Neural cell (in vitro differentiated cells): ENCODE measurements at regions not wholly inside any gene's neighbourhood (a gene's known extent, or its start where the extent isn't known, plus 50 kb on each side); places are given as distances from the start of the nearest gene placed in this dataset.

ENCODE experiments used
- H2AFZ ChIP-seq: fragments of 200-600, 300-800 bp; sonication (generic), shearing (Covaris generic); 2 replicates; pipeline ENCODE4 v1.6.0; 2014; ENCODE audit warnings: low read depth, mild to moderate bottlenecking, antibody characterized with exemption, low read length, moderate library complexity
- H3F3A ChIP-seq: fragments of 200-600 bp; shearing (Covaris generic); 2 replicates; pipeline ENCODE4 v1.6.1; 2016; ENCODE audit warnings: mild to moderate bottlenecking, moderate library complexity, mixed read lengths, antibody characterized with exemption, low read length; ENCODE audit not compliant: insufficient read depth, poor library complexity, severe bottlenecking
- H3K27ac ChIP-seq: fragments of 200-600, 300-800 bp; sonication (generic), shearing (Covaris generic); 2 replicates; pipeline ENCODE4 v1.5.1; 2014; ENCODE audit warnings: mild to moderate bottlenecking, low read length, moderate library complexity
- H3K27me3 ChIP-seq: fragments of 300-800, 200-600 bp; sonication (generic), shearing (Covaris generic); 2 replicates; pipeline ENCODE4 v1.6.0; 2014; ENCODE audit warnings: mild to moderate bottlenecking, low read depth, low read length, moderate library complexity; ENCODE audit not compliant: insufficient read depth
- H3K36me3 ChIP-seq: fragments of 300-800, 200-600 bp; sonication (generic), shearing (Covaris generic); 2 replicates; pipeline ENCODE4 v1.5.1; 2014; ENCODE audit warnings: mild to moderate bottlenecking, antibody characterized with exemption, low read length, moderate library complexity; ENCODE audit not compliant: insufficient read depth
- H3K4me2 ChIP-seq: fragments of 300-800, 200-600 bp; sonication (generic), shearing (Covaris generic); 2 replicates; pipeline ENCODE4 v1.6.0; 2014; ENCODE audit warnings: mild to moderate bottlenecking, low read length
- H3K4me3 ChIP-seq: fragments of 300-800, 200-600 bp; sonication (generic), shearing (Covaris generic); 2 replicates; pipeline ENCODE4 v1.5.1; 2014; ENCODE audit warnings: mild to moderate bottlenecking, low read length, moderate library complexity
- H3K79me2 ChIP-seq: fragments of 200-600 bp; shearing (Covaris generic); replicated peaks from 2 replicates; pipeline ENCODE4 v1.6.0; 2014; ENCODE audit warnings: mild to moderate bottlenecking, low read length, moderate library complexity; ENCODE audit not compliant: insufficient read depth
- H3K9ac ChIP-seq: fragments of 300-800, 200-600 bp; sonication (generic), shearing (Covaris generic); 2 replicates; pipeline ENCODE4 v1.6.1; 2016; ENCODE audit warnings: mild to moderate bottlenecking, low read length, mixed read lengths
- H3K9me2 ChIP-seq: fragments of 200-600 bp; shearing (Covaris generic); 2 replicates; pipeline ENCODE4 v1.6.1; 2016; ENCODE audit warnings: mild to moderate bottlenecking, low read length, mixed read lengths; ENCODE audit not compliant: insufficient read depth
- H3K9me3 ChIP-seq: fragments of 200-600, 300-800 bp; sonication (generic), shearing (Covaris generic); 2 replicates; pipeline ENCODE4 v1.6.1; 2016; ENCODE audit warnings: mild to moderate bottlenecking, mixed run types, low read length, moderate library complexity, mixed read lengths
- H4K20me1 ChIP-seq: fragments of 200-600 bp; shearing (Covaris generic); 2 replicates; pipeline ENCODE4 v1.6.1; 2016; ENCODE audit warnings: mild to moderate bottlenecking, mixed run types; ENCODE audit not compliant: insufficient read depth
- CTCF ChIP-seq: fragments of 450-650 bp; IDR thresholded peaks from 2 replicates; pipeline ENCODE4 v1.5.1; 2014; ENCODE audit warnings: antibody characterized with exemption, mild to moderate bottlenecking, moderate library complexity; ENCODE audit not compliant: poor library complexity, severe bottlenecking
- EP300 ChIP-seq: fragments of 450-650 bp; conservative IDR thresholded peaks from 2 replicates; pipeline ENCODE4 v1.6.1; 2014; ENCODE audit warnings: antibody characterized with exemption, mild to moderate bottlenecking, moderate library complexity; ENCODE audit not compliant: poor library complexity, severe bottlenecking
- EZH2 ChIP-seq: fragments of 200-600, 300-800 bp; shearing (Covaris generic), sonication (generic); IDR thresholded peaks from 2 replicates; pipeline ENCODE4 v1.6.1; 2014; ENCODE audit warnings: antibody characterized with exemption, low read length, borderline replicate concordance, mild to moderate bottlenecking; ENCODE audit not compliant: insufficient read depth, poor library complexity, severe bottlenecking
- MXI1 ChIP-seq: fragments of 450-650 bp; conservative IDR thresholded peaks from 2 replicates; pipeline ENCODE4 v1.6.1; 2014; ENCODE audit warnings: antibody characterized with exemption, mild to moderate bottlenecking; ENCODE audit not compliant: poor library complexity, severe bottlenecking
- POLR2AphosphoS5 ChIP-seq: IDR thresholded peaks from 2 replicates; pipeline ENCODE4 v1.6.1; 2012
- RAD21 ChIP-seq: fragments of 450-650 bp; conservative IDR thresholded peaks from 2 replicates; pipeline ENCODE4 v1.6.1; 2014; ENCODE audit warnings: antibody characterized with exemption, mild to moderate bottlenecking, moderate library complexity
- REST ChIP-seq: IDR thresholded peaks from 2 replicates; pipeline ENCODE4 v1.6.1; 2012; ENCODE audit warnings: borderline replicate concordance
- SMC3 ChIP-seq: fragments of 450-650 bp; conservative IDR thresholded peaks from 2 replicates; pipeline ENCODE4 v1.6.1; 2014; ENCODE audit warnings: antibody characterized with exemption, mild to moderate bottlenecking, moderate library complexity; ENCODE audit not compliant: poor library complexity
- TAF1 ChIP-seq: IDR thresholded peaks from 2 replicates; pipeline ENCODE4 v1.6.1; 2012; ENCODE audit warnings: low read depth

GRCh38 chr3:115523458-115523857, 99.9 kb upstream of the GAP43 start:
- no peaks in the 10 kb centered on the region for H3K79me2 ChIP-seq
- no peak overlapping the region for H2AFZ ChIP-seq
- H3K27ac ChIP-seq, result no peak overlapping the region
- TF ChIP-seq SMC3 (no peak), CTCF (no peak), RAD21 (no peak), MXI1 (no peak), REST (no peak), POLR2AphosphoS5 (no peak)
- H4K20me1 ChIP-seq, result no peaks in the 10 kb centered on the region
- no peaks in the 10 kb centered on the region for H3K9me3 ChIP-seq
- H3K9ac ChIP-seq, result no peak overlapping the region
- H3K27me3 ChIP-seq, result no peaks in the 10 kb centered on the region
- H3K4me2 ChIP-seq, result no peak overlapping the region
- no peaks in the 10 kb centered on the region for H3K36me3 ChIP-seq
- H3K4me3 ChIP-seq, result no peak overlapping the region
- H3F3A ChIP-seq, result no peaks in the 10 kb centered on the region
- H3K9me2 ChIP-seq, result no peaks in the 10 kb centered on the region

- H3K9me3 ChIP-seq, result peaks cover 4% of the 10 kb centered on the region
- H3F3A ChIP-seq, result no peaks in the 10 kb centered on the region
- H3K36me3 ChIP-seq, result no peaks in the 10 kb centered on the region
- no peaks in the 10 kb centered on the region for H3K9me2 ChIP-seq
- H2AFZ ChIP-seq, result no peak overlapping the region
- no peak overlapping the region for H3K27ac ChIP-seq
- no peak overlapping the region for H3K4me2 ChIP-seq
- H3K79me2 ChIP-seq, result no peaks in the 10 kb centered on the region
- H4K20me1 ChIP-seq, result no peaks in the 10 kb centered on the region
- no peaks in the 10 kb centered on the region for H3K27me3 ChIP-seq
- TF ChIP-seq RAD21, result no peak
- no peak for TF ChIP-seq TAF1
- no peak for TF ChIP-seq SMC3
- no peak for TF ChIP-seq CTCF
- no peak for TF ChIP-seq EP300
- no peak for TF ChIP-seq EZH2
- TF ChIP-seq POLR2AphosphoS5, result no peak
- no peak for TF ChIP-seq REST
- TF ChIP-seq MXI1, result no peak
- no peak overlapping the region for H3K4me3 ChIP-seq
- no peak overlapping the region for H3K9ac ChIP-seq
Observed at GRCh38 chr3:115524549-115524948, 98.8 kb upstream of the GAP43 start.
